COLO668 (cell line): ENCODE measurements at regions not wholly inside any gene's neighbourhood (a gene's known extent, or its start where the extent isn't known, plus 50 kb on each side); places are given as distances from the start of the nearest gene placed in this dataset.

Source experiments
- DNase-seq: peaks from one replicate; lab custom pipeline; 2025; ENCODE audit not compliant: unreplicated experiment; lab: John Stamatoyannopoulos, UW

DNA sequence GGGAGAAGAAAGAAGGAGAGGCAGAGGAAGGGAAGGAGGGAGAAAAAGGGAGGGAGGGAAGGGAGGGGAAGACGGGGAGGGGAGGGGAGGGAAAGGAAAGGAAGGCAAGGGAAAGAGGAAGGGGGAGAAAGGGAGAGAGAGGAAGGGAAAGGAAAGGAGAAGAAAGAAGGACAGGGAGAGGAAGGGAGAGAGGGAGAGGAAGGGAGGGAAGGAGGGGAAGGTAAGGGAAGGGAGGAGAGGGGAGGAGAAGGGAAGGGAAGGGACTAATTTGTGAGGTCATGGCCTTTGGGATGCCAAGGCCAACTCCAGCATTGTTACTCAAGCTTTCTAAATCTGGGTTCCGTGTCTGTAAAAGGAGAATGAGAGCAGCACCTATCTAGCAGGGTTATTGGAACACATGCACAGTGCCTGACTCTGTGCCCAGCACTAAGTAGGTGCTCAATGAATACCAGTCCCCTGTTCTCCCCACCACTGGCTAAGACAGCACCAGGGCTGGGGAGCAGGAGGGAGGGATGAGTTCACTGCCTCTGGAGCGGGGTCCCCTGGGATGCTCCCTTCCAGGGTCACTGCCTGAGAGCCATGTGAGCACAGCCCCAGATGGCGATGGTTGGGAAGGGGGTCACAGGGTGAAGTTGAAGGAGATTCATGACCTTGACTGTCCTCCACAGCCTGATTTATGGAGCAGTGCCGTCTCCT lies 560.1 kb upstream of the TBX3 start:
- no peak for DNase-seq

GRCh38 chr12:115240251-115240650 lies 556.3 kb upstream of the TBX3 start:
- no peak for DNase-seq

GRCh38 chr12:115235880-115236279 lies 551.9 kb upstream of the TBX3 start:
- DNase-seq = no peak

- DNase-seq = no peak
Observed at GRCh38 chr12:115233891-115234543, 550.0 kb upstream of the TBX3 start.

GRCh38 chr12:115232455-115233156 lies 548.6 kb upstream of the TBX3 start:
- DNase-seq = no peak

DNA sequence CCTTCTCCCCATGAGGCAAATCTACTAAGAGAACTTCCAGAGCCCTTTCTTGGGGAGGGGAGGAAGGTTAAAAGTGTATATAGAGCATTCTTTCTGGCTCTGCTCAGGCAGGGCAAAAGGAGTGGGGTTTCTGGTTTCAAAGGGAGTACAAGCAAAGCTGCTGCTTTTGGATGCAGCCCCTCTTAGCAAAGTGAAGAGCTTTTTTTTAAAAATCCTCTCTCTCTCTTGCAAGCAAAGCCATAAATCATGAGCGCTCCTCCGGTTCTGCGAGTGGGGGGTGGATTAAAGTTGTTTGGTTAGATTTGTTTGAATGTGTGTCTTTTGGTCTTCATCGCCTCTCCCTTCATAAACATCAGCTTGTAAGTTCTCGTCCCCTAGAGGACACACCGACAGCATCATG lies 546.6 kb upstream of the TBX3 start:
- DNase-seq = no peak

DNA sequence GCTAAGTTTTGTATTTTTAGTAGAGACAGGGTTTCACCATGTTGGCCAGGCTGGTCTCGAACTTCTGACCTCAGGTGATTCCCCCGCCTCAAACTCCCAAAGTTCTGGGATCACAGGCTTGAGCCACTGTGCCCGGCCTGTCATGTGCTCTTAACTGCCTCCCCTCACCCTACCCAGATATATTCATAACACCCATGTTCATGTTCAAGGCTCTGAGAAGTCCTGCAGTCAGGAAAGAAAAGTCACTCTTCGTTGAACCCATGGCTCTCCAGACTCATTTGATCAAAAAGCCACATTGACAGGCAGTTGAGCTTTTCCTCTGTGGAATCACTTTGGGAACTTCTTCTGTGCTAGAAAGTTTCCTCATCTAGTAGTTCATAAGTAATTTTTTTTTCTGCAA lies 545.5 kb upstream of the TBX3 start:
- no peak for DNase-seq

GRCh38 chr12:115228434-115228833 lies 544.5 kb upstream of the TBX3 start:
- no peak for DNase-seq

GRCh38 chr12:115227137-115227615 lies 543.2 kb upstream of the TBX3 start:
- DNase-seq = no peak

- no peak for DNase-seq
Observed at GRCh38 chr12:115225845-115226244, 541.9 kb upstream of the TBX3 start.

DNA sequence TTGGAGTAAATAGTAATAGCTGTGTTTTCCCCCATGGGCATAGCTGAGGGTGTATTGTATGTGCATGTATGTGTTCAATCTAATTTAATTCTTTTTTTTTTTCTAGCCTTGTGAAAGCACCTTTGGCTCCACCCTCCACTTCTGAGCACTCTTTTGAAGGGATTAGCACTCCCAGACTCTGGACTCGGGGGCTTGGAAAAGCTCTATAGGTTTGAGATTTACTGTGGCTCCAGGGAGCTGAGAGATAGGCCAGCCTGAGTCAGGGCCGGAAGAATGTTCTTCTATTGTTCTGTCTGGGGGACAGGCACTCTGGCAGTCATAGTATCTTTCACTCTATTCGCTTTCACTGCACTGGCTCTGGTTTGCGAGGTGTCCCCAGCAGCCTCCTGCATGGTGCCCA lies 540.0 kb upstream of the TBX3 start:
- no peak for DNase-seq

DNA sequence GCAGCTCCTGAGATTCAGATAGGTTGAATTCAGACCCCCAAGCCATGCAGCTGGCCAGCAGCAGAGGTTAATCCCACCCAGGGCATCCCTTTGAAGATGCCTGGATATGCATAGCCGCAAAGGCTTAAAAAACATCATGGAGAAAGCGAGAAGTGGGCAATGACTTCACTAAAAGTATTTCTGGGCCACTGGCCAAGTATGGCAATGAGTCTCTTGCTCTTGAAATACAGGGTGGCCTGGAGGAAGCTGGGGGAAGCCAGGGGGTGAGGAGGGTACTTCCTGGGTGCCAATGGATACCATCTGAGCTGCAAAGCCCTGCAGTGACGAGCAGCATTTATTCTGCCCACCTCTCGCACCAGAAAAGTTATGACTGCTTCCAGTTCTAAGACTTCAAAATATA lies 539.3 kb upstream of the TBX3 start:
- no peak for DNase-seq

GRCh38 chr12:115222220-115222619 lies 538.2 kb upstream of the TBX3 start:
- no peak for DNase-seq

- no peak for DNase-seq
Observed at GRCh38 chr12:115216301-115216700, 532.3 kb upstream of the TBX3 start.

DNA sequence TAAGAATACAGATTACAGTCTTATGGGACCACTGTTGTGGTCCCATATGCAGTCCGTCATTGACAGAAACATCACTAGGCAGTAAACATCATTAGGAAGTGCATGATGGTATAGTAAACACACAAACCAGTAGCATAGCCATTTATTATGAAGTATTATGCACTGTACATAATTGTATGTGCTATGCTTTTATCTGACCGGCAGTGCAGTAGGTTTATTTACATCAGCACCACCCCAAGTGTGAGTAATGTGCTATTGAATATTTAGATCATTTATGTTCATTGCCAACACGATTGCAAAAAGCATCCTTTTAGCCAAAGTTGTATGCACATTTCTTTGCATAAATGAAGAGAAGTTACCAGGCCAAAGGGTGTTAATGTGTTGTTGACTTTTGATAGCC lies 531.6 kb upstream of the TBX3 start:
- DNase-seq = no peak

GRCh38 chr12:115213538-115214016 lies 529.6 kb upstream of the TBX3 start:
- no peak for DNase-seq

GRCh38 chr12:115213118-115213517 lies 529.1 kb upstream of the TBX3 start:
- no peak for DNase-seq

GRCh38 chr12:115212356-115212755 lies 528.4 kb upstream of the TBX3 start:
- DNase-seq = no peak

- DNase-seq = no peak
Observed at GRCh38 chr12:115210533-115211252, 526.7 kb upstream of the TBX3 start.

GRCh38 chr12:115209230-115209629 lies 525.3 kb upstream of the TBX3 start:
- DNase-seq = no peak

GRCh38 chr12:115208098-115208497 lies 524.1 kb upstream of the TBX3 start:
- no peak for DNase-seq
